GM12872 (cell line): ENCODE measurements at regions not wholly inside any gene's neighbourhood (a gene's known extent, or its start where the extent isn't known, plus 50 kb on each side); places are given as distances from the start of the nearest gene placed in this dataset.

Experiments used
- TF ChIP-seq, protein P1 (sequence below): IDR thresholded peaks from 3 replicates; pipeline ENCODE4 v1.5.1; 2011; ENCODE audit warnings: low read depth, mild to moderate bottlenecking, low read length, moderate library complexity; ENCODE audit not compliant: insufficient read depth

DNA sequence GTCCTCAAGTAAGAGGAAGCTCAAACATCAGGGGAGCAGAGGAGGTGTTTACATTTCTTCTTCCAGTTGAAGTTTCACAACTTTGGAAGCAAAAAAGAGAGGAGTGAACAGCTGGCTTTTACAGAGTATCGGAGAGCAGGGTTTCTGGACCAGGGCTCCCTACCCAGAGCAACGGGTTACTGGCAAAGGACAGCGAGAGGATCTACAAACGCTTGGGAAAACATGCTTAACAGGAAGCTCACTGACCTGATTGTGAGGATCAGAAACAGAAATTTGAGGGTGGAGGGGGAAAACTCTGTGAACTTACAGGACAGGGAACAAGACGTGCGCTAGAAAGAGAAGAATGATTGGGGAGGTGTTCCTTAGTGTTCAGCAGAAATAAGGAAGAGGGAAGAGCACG is 85.7 kb upstream of the TAB2 start:
- TF ChIP-seq, protein P1, sequence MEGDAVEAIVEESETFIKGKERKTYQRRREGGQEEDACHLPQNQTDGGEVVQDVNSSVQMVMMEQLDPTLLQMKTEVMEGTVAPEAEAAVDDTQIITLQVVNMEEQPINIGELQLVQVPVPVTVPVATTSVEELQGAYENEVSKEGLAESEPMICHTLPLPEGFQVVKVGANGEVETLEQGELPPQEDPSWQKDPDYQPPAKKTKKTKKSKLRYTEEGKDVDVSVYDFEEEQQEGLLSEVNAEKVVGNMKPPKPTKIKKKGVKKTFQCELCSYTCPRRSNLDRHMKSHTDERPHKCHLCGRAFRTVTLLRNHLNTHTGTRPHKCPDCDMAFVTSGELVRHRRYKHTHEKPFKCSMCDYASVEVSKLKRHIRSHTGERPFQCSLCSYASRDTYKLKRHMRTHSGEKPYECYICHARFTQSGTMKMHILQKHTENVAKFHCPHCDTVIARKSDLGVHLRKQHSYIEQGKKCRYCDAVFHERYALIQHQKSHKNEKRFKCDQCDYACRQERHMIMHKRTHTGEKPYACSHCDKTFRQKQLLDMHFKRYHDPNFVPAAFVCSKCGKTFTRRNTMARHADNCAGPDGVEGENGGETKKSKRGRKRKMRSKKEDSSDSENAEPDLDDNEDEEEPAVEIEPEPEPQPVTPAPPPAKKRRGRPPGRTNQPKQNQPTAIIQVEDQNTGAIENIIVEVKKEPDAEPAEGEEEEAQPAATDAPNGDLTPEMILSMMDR: no peak

DNA sequence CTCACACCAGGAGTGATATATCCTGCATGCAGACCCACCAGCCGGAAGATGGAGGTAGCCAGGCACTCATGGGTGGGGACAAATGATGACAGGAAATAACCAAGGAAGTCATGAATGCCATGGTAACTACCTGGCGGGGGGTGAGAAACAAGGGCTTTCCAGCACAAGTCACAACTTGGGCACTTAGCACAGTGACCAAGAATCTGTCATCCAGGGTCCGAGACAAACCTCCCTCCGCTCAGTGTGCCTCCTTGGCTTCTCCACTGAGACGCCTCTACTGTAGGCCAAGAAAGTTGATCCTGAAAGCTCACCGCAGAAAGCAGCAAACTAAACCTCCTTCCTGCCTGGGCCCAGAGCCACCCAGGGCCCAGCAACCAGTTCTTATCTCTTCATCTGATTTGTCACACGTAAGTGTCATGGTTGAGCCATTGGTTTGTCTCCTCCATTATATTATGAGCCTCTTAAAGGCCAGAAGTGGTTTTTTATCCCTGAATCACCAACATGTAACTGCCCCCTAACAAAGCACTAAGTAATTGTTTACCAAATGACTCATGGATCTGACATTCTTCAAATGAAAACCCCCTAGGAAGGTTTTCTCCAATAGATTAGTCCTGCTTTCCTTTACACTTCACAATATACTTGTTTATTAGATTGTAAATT is 84.3 kb upstream of the TAB2 start:
- TF ChIP-seq, protein P1: no peak

GRCh38 chr6:149234051-149234962 is 83.2 kb upstream of the TAB2 start:
- TF ChIP-seq, protein P1: no peak

DNA sequence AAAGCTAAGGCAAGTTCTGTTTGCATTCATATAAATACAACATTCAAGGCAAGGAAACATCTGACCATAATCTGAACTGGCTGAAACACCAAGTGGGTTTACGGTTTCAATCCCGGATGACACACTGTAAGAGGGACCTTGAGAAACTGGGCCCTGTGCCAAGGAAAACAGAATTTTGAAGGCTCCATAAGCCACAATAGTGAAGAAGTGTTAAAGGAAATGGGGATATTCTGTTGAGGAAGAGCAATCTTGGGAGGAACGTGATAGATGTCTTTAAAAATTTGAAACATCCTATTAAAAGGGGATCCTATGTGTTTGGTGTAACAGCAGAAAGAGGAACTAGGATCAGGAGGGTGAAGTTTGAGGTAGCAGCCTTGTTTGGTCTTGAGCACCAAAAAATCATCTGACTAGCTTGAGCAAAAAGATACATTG is 82.4 kb upstream of the TAB2 start:
- TF ChIP-seq, protein P1: no peak

- TF ChIP-seq, protein P1: no peak
Measured at GRCh38 chr6:149236589-149236988, 80.9 kb upstream of the TAB2 start.

DNA sequence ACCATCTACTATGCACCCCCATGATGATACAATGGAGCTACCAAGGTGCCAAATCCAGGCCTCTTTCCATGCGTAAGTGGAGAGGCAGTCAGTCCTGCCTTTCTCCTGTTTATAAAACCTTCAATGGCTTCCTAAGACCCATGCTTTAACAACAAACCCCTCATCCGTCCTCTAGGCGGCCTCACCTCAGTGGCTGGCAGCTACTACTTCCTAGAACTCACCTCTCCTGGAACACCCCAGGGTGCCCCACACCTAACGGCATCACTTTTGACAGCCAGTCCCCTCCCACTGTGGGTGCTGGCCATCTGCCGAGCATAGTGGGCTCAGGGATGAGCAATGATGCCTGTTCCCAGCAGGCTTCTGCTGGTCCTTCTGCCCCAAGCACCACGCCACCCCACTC is 80.0 kb upstream of the TAB2 start:
- TF ChIP-seq, protein P1: no peak

DNA sequence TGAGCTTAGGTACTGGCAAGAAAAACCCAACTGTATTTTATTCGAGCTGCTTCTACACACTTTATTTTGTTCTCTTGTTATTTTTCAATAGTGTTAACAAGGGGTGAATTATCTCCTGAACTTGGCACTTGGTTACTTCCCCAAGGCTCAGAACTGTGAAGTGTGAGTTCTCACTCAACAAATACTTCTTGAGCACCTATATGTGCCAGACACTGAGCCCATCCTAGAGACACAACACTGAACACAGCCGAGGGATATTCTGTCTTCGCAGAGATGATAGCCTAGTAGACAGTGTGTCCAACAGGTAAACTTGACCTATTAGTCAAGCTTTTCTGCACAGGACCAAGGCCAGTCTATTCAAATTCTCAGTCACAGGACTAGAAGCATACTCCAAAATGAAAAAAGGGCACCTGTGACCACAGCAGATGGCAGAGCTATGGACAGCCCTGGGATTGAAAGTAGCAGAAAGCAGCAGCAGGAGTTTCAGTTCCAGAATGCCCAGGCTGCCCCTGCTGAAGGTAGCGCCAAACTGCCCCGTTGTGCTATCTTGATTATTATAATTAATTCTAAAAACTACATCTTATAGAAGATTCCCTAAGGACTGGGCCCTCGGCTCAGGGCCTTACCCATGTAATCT is 77.8 kb upstream of the TAB2 start:
- TF ChIP-seq, protein P1: no peak
